HG03159 (cell line): ENCODE measurements at regions not wholly inside any gene's neighbourhood (a gene's known extent, or its start where the extent isn't known, plus 50 kb on each side); places are given as distances from the start of the nearest gene placed in this dataset.

Experiments
- ATAC-seq: cut with Tn5 transposase; IDR thresholded peaks from one replicate; pipeline ENCODE4 v1.9.1; 2021; ENCODE audit warnings: mild to moderate bottlenecking, moderate library complexity; ENCODE audit not compliant: unreplicated experiment

DNA sequence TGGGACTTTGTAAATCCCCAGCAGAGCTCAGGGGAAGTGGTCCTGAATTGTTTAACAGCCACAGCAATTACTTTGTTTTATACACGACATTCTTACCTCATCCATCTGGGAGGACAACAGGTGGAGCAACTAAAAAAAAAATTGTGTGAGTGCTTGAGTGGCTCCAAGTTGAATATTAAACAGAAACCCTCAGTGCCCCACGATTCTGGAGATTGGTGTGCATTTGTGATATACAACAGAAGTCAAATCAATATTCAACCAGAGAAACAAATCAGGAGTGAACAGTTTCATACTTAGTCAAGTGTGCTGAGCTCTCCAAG lies 204.8 kb downstream of the HAPSTR1 start:
- no peak for ATAC-seq

DNA sequence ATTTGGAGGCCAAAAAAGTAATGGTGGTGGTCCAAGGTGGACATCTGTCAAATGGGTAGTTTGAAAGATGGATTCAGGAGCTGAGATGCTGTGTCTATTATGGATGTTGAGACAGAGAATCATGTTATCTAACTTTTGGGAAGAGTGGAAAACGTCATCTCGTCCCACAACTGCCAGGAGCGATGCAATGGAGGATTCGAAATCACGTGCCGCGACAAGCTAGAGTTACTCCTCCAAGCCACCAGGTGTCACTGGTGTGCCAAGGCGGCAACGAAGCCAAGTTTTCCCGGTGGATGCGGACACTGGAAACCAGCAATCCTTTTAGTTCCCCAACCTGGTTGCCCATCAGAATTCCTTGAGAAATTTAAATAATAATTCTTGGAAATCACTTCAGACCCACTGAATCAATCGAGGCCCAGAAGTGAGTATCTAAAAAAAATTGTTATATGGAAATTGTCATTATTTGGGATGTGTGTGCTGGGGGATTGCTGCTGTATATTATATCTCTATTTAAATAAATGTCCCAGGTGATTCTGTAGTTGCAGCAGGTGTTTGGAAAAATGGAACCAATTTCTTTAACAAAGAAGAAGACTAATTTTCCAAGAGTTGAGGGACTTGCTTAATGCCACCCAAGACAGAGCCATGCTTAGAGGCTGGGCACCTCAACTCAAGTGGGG lies 206.1 kb downstream of the HAPSTR1 start:
- ATAC-seq: no peak

DNA sequence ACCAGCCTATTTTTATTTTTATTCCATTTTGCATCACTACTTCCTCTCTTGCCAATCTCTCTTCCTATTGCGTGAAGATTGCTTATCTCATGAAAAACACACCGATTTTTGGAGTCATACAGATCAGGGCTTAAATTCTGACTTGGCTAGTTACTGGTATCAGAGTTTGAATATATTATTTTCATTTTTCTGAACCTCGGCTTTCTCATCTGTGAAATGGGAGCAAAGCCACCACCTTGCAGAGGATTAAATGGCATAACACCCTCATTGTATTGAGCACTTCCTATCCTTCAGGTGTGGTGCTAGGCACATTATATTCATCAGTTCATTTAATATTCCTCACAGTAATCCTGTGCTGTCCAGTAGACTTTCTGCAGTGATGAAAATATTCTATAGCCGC lies 208.8 kb downstream of the HAPSTR1 start:
- ATAC-seq: no peak

DNA sequence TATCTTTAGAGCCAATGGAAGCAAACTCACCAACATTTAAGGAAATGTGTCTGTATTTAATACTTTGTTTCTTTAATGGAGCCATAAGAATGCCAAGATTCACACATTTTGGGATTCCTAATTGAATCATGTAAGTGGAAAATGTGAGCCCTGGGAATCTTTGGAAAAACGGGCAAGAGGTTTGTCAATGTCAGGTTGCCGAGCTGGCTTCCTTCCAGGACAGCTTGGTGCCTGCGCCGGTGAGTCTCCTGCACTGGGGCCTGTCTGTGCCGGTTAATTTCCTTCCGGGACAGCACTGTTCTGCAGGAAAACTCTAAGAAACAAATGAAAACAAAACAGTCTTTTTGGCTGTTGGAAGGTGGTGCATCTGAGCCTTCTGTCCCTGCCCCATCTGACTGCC lies 210.6 kb downstream of the HAPSTR1 start:
- ATAC-seq: no peak

DNA sequence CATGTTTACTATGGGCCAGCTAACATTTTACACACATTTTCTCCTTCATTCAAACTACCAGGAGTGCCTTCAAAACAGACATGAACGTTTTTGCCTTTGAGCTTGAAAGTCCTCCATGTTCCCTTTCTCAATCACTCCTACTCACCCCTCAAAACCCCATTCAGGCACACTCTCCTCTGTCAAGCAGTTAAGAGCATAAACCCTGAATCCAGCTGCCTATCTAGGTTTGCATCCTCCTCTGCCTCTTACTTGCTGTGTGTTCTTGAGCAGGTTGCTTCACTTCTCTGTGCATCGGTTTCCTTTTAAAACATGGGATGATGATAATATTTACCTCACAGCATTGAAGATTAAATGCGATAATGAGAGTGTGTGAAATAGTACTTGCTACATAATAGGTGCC lies 215.3 kb downstream of the HAPSTR1 start:
- ATAC-seq: no peak

DNA sequence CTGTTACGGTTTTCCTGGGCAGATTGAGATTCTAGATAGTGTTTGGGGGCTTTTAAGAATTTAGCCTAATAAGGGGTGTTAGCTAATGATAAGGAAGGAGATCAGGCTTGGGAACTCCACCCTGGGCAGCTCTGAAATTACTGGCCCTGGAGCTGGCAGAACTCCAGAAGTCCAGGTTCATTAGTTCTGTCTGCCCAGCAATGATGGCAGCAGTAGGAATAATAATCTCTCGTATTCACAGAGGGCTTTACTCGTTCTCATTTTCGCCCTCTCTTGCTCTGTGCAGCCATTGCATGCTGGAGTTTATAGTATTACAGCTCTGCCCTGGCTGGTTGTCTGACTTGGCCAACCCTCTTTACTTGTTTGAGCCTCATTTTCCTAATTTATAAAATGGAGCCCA lies 216.0 kb downstream of the HAPSTR1 start:
- no peak for ATAC-seq

DNA sequence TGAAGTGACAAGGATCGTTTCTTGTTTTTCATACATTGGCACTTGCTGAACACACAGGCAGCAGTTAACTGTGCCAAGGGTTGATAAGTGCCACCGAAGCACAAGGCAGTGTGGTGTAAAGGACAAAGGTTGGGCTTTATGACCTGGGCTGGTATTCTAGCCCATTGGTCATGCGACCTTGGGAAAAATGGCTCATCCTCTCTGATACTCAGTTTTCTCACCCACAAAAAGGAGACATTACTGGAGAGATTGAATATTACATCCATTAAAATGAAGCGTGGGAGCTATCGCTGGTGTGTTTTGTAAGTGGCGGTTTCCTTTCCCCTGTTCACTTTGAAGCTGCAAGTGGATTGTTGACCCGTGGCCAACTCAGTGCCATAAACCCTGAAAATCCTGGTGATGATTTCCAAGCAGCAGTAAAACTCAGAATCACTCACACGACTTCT lies 216.9 kb downstream of the HAPSTR1 start:
- no peak for ATAC-seq

DNA sequence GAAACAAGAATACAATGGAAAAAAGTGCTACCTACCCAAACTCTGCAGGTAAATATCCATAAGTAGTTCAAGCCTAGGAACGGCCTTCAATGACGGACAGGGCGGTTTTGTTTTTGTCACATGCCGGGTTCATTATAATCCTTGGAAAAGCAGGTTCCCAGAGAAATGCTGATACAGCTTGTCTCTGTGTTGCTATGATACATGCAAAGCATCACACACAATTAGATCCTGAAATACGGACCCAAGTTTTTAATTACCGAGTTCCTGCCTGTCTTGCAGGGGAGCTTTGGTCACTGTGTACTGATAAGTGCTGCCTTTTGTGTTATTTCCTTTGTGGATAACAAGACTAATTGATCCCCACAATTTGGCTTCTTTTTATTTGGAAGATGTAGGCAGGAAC lies 217.4 kb downstream of the HAPSTR1 start:
- no peak for ATAC-seq

DNA sequence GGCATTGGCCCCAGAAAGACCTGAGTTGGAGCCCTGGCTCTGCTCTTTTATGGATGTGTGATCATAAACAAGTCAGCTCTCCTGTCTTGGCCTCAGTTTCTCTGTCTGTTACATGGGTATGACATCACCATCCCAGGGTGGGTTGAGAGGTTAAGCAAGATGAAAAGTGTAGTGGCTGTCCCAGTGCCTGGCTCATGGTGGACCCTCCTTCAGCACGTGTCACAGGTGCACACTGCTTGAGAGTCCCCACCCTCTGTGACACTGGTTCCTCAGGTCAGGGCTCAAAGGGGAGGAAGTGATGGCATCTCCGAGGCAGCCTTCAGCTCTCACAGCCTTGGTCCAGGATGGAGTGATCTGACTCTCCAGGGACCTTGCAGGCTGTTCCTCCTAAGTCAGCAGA lies 218.4 kb downstream of the HAPSTR1 start:
- no peak for ATAC-seq

DNA sequence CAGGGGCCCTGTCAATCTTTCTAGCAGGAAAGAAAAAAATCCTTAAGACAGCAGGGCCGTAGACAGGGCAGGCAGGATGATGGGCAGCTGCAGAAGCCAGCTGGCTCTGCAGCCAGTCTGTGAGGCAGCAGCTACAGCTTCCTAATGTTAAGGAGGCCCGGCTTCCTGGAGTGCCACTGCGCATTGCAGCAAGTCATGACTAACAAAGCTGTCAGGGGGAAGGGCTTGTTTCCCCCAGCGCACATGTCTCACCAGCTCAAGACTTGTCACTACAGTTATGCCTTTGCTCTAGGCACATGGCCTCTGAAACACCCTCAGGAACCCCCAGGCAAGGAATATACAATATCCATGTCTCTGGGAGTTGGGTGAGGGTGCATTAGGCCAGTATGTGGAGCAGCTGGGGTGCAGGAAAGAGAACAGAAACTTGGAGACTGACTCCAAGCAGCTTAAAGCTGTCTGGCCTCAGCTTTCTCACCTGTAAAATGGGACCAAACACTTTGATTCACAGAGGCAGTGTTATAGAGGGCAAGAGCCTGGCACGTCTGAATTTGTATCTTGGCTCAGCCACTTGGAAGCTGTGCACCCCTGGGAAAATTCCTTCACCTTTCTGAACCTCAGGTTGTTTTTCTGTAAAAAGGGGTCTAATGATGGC lies 220.0 kb downstream of the HAPSTR1 start:
- no peak for ATAC-seq

DNA sequence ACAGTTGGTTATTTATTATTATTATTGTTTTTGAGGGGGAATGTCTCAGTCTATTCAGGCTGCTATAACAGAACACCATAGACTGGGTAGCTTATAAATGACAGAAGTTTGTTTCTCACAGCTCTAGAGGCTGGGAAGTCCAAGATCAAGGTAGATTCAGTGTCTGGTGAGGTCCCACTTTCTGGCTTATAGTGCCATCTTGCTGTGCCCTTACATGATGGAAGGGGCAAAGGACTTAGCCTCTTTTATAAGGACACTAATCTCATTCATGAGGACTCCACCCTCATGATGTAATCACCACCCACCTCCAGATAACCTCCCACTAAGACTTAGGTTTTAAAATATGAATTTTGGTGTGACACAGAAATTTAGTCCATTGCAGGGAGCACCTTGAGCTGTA lies 224.6 kb downstream of the HAPSTR1 start:
- no peak for ATAC-seq

DNA sequence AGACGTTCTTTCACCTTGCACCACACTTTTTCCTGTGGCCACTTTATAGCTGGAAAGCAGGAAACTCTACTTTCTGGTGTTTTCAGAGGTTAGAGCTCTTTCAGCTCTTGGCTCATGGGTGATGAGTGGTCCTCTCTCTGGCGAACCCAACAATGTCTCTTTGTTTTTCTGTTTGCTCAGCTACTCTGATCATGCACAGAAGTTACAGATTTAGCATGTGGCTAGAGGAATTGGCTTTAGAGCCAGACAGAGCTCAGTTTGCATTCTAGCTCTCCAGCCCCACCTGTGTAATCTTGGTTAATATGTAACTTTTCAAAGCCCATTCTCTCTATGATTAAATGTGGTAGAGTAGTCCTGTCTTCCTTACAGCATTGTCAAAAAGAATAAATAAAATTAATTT lies 225.2 kb downstream of the HAPSTR1 start:
- no peak for ATAC-seq

DNA sequence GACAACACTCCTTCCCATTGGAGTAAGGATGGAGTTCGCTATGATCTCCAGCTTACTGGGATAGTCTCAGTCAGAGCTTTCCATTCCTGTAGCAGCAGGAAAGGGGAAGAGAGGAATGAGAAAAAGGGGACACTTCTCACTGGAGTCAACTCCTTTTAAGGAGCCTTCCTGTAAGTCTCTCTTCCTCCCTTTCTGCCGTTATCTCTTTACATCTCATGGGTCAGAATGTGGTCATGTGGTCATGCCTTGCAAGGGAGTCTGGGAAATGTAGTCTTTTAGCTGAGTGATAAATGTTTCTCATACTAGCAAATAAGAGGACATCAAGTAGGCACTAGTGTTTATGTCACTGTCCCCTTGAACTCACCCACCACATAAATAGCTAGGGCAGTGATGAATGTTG lies 227.3 kb downstream of the HAPSTR1 start:
- ATAC-seq: no peak

DNA sequence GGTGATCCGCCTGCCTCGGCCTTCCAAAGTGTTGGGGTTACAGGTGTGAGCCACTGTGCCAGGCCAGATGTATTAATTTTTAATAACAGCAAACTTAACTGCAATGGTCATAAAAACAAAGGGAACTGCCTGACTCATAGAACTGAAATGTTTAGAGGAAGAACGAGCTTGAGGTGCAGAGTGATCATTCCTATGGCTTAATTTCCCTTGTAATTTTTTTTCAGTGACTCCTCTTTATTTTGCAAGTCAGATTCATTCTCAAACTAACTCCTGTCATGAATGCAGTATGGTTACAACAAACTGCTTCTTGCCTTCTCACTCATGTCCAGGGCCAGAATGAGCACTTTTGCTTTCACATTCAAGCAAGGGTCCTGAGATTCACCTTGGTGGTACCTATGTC lies 231.3 kb downstream of the HAPSTR1 start:
- no peak for ATAC-seq

DNA sequence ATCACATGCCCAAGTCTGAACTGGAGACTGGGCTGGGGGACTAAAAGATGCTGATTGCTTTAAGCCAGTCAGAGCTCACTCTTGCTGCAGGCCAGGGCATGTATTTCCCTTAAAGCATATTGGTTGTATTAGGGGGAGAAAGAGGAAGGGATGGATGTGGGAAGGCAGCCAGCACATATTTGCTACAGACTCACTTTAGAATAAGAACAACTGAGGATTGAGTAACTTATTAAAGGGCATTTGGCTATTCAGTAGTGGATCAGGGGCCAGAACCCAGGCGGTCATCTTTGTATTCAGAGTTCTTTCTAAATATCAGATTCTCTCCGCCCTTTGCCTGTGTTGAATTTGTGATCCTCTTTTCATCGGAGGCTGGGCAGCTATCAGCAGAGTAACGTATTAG lies 231.7 kb downstream of the HAPSTR1 start:
- no peak for ATAC-seq

DNA sequence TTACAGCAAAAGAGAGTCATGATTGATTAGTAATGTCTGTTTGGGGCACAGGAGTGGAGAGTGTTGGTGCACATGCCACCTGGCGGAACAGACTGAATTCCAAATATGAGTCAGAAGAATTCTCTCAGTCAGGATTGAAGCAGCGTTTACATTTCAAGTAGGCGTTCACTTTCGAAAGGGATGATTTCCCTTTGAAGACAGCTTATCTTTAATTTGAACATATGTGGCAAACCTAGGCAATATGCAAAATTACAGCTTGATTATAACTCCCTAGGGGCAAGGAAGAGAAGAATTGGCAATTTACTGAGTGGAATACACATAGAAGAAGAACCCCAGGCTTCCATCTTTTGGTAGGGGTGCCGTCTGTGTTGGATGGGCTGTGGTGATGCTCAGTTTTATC lies 235.8 kb downstream of the HAPSTR1 start:
- no peak for ATAC-seq

DNA sequence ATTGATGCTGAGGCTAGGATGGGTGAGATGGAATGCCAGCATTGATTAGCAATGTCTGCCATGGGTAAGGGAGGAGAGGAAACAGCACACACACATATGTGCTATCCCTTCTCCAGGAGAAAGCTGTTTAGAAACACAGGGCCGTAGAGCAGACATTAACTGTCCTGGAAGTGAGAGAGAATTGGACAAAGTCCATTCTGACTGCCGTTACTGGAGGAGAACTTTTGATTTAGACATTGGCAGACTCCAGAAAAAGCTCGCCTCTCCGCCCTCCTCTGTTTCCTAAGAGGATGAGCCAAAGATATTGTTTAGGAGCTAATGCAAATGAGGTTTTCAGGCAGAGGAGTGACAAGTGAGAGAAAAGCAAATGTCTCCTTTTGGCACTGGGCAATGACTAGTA lies 237.0 kb downstream of the HAPSTR1 start:
- no peak for ATAC-seq

DNA sequence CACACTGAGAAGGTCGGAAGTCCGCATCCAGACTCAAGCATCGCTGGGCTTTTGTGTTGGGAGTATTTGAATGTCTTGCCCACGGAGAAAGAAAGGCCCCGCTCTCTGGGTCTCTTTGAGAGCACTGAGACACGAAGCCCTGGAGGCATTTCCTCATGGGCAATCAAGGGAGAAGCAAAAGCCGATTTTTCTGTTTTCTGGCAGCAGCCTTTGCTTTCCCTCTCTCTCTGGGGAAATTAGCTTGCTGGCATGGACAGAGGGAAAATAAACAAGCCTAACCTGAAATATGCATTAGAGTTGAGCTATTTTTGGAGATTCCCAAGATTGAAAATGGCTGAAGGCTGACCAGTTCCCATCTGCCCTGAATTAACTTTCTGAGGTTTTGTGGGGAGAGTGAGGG lies 238.7 kb downstream of the HAPSTR1 start:
- no peak for ATAC-seq

DNA sequence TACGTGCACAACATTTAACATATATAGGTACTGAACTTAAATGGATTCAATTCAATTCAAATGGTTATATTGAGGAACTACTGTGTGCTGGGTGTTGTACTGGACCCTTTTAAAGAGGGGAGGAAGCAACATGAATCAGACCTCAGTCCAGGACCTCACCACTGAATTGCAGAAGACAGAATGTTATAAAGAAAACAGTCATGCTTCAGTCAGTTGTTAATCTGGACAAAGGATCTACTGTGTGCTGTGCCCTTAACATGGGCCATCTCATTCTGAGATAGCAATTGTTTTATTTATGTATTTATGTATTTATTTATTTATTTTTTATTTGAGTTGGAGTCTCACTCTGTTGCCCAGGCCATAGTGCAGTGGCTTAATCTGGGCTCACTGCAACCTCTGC lies 240.1 kb downstream of the HAPSTR1 start:
- ATAC-seq: no peak

DNA sequence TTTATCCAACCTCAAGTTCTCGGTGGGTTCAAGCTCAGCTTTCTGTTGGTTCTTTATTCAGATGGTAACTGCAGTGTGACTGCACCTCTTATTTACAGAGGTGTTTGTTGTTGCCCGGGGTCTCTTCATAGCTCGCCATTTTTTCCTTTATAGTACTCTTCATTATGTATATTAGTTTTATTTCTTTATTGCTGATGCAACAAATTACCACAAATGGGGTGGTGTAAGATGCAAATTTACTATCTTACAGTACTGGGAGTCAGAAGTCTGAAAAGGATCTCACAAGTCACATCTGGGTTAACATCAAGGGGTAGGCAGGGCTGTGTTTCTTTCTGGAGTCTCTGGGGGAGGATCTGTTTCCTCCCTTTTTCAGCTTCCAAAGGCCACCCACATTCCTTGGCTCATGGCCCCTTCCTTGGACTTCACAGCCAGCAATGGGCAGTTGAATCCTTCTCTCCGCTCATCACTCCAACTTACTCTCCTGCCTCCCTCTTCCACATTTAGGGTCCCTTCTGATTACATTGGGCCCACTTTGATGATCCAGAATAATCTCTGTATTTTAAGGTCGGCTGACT lies 241.2 kb downstream of the HAPSTR1 start:
- ATAC-seq: no peak

DNA sequence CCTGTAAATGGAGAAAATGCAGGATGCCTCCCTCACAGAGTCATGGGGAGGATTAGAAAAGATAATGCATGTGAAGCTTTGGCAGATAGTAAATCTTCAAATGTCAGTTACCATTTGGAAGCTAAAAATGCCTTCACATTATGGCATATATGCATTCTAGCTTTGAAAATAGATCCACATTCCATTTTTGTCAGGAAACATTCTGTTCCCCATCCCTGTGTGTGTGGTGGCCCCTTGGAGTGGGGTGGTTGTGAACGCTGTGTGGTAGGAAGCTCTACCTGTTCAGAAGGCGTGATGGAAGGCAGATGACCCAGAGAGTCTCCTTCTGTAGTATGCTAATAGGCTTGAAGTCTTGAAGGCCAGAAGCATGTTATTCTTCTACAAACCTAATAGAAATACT lies 242.0 kb downstream of the HAPSTR1 start:
- ATAC-seq: no peak

DNA sequence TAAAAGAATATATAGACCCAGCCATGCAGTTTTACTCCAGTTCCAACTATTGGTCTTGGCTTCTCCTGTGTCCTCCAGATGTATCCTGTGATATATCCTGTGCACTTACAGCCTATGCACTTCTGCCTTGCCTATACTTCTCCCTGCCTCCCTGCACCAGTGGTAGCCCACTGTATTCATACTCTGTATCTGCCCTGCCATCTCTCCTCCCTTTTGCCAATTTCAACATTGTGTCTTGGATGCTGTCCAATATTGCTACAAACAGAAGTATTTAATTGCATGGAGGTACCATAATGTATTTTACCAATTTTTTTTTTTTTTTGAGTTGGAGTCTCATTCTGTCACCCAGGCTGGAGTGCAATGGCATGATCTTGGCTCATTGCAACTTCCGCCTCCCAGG lies 242.7 kb downstream of the HAPSTR1 start:
- ATAC-seq: no peak
